ENCODE measurements at regions not wholly inside any gene's neighbourhood (a gene's known extent, or its start where the extent isn't known, plus 50 kb on each side); places are given as distances from the start of the nearest gene placed in this dataset.

- H3K4me3 ChIP-seq: no peak overlapping the region
- no peaks in the 10 kb centered on the region for H3K36me3 ChIP-seq
- TF ChIP-seq CTCF (IDR thresholded peaks at IDR 0.05; ENCODE audit: low read depth, low read length): no peak
- DNase-seq (ENCODE audit: low read depth in 1 of 2, low spot score in 1 of 2): peak in 1 of 2 donors; percentile 67
- no peaks in the 10 kb centered on the region for H3K9me3 ChIP-seq (ENCODE audit: low read depth)
- no peaks in the 10 kb centered on the region for H3K27me3 ChIP-seq
- no peaks in the 10 kb centered on the region for H3K4me1 ChIP-seq (ENCODE audit: low read depth)
- no peak overlapping the region for H3K27ac ChIP-seq
Observed at GRCh38 chr3:40989141-40990061, 209.9 kb upstream of the CTNNB1 start.

- no peaks in the 10 kb centered on the region for H3K4me1 ChIP-seq (ENCODE audit: low read depth)
- no peak for TF ChIP-seq CTCF (IDR thresholded peaks at IDR 0.05; ENCODE audit: low read depth, low read length)
- no peak overlapping the region for H3K27ac ChIP-seq
- H3K27me3 ChIP-seq: no peaks in the 10 kb centered on the region
- no peaks in the 10 kb centered on the region for H3K36me3 ChIP-seq
- H3K4me3 ChIP-seq: no peak overlapping the region
- DNase-seq (ENCODE audit: low read depth in 1 of 2, low spot score in 1 of 2): no peak
- no peaks in the 10 kb centered on the region for H3K9me3 ChIP-seq (ENCODE audit: low read depth)
Observed at GRCh38 chr3:40990062-40990456, 209.2 kb upstream of the CTNNB1 start.

GRCh38 chr3:40992023-40992422, 207.3 kb upstream of the CTNNB1 start:
- H3K4me1 ChIP-seq (ENCODE audit: low read depth): peaks cover 12% of the 10 kb centered on the region
- H3K27me3 ChIP-seq: no peaks in the 10 kb centered on the region
- no peak overlapping the region for H3K4me3 ChIP-seq
- DNase-seq (ENCODE audit: low read depth in 1 of 2, low spot score in 1 of 2): no peak
- H3K36me3 ChIP-seq: no peaks in the 10 kb centered on the region
- TF ChIP-seq CTCF (IDR thresholded peaks at IDR 0.05; ENCODE audit: low read depth, low read length): no peak
- no peak overlapping the region for H3K27ac ChIP-seq
- H3K9me3 ChIP-seq (ENCODE audit: low read depth): no peaks in the 10 kb centered on the region

- H3K27me3 ChIP-seq: no peaks in the 10 kb centered on the region
- no peak overlapping the region for H3K4me3 ChIP-seq
- TF ChIP-seq CTCF (IDR thresholded peaks at IDR 0.05; ENCODE audit: low read depth, low read length): no peak
- H3K4me1 ChIP-seq (ENCODE audit: low read depth): peaks cover 14% of the 10 kb centered on the region
- DNase-seq (ENCODE audit: low read depth in 1 of 2, low spot score in 1 of 2): no peak
- no peaks in the 10 kb centered on the region for H3K9me3 ChIP-seq (ENCODE audit: low read depth)
- no peak overlapping the region for H3K27ac ChIP-seq
- H3K36me3 ChIP-seq: no peaks in the 10 kb centered on the region
Observed at GRCh38 chr3:40994611-40995010, 204.7 kb upstream of the CTNNB1 start.

GRCh38 chr3:40995271-40995670, 204.0 kb upstream of the CTNNB1 start:
- Histone ChIP-seq H3K27ac (no peak overlapping the region), H3K36me3 (no peaks in the 10 kb centered on the region), H3K27me3 (no peaks in the 10 kb centered on the region), H3K4me1 (ENCODE audit: low read depth) (peaks cover 14% of the 10 kb centered on the region), H3K9me3 (ENCODE audit: low read depth) (no peaks in the 10 kb centered on the region), H3K4me3 (no peak overlapping the region)
- DNase-seq (ENCODE audit: low read depth in 1 of 2, low spot score in 1 of 2): no peak
- no peak for TF ChIP-seq CTCF (IDR thresholded peaks at IDR 0.05; ENCODE audit: low read depth, low read length)
